H9 (cell line): ENCODE measurements at regions not wholly inside any gene's neighbourhood (a gene's known extent, or its start where the extent isn't known, plus 50 kb on each side); places are given as distances from the start of the nearest gene placed in this dataset.

Experiments
- DNase-seq: peaks from one replicate; pipeline ENCODE4 v3.0.0-alpha.2; 2017
- H2AFZ ChIP-seq: one replicate; pipeline ENCODE4 v1.6.1; 2013; ENCODE audit warnings: mild to moderate bottlenecking, low read length, control low read depth, moderate library complexity
- H2AK5ac ChIP-seq: 2 replicates; pipeline ENCODE4 v1.6.1; 2013; ENCODE audit warnings: low read length, control low read depth, mixed read lengths; ENCODE audit not compliant: insufficient read length
- H2BK120ac ChIP-seq: one replicate; pipeline ENCODE4 v1.6.1; 2013; ENCODE audit warnings: low read depth, mild to moderate bottlenecking, low read length, control low read depth, inconsistent platforms; ENCODE audit not compliant: poor library complexity, severe bottlenecking
- H2BK12ac ChIP-seq: 2 replicates; pipeline ENCODE4 v1.6.1; 2013; ENCODE audit warnings: low read length, control low read depth, mixed read lengths, low read depth; ENCODE audit not compliant: insufficient read length
- H2BK15ac ChIP-seq: 2 replicates; pipeline ENCODE4 v1.6.1; 2013; ENCODE audit warnings: low read depth, low read length, control low read depth
- H2BK20ac ChIP-seq: one replicate; pipeline ENCODE4 v1.6.1; 2013; ENCODE audit warnings: low read depth, mild to moderate bottlenecking, low read length, control low read depth, inconsistent platforms; ENCODE audit not compliant: poor library complexity, severe bottlenecking
- H2BK5ac ChIP-seq: 2 replicates; pipeline ENCODE4 v1.6.1; 2013; ENCODE audit warnings: low read length, control low read depth, mixed read lengths; ENCODE audit not compliant: insufficient read length
- H3K14ac ChIP-seq: 2 replicates; pipeline ENCODE4 v1.6.1; 2013; ENCODE audit warnings: low read length, control low read depth; ENCODE audit not compliant: insufficient read depth
- H3K18ac ChIP-seq: 2 replicates; pipeline ENCODE4 v1.6.1; 2013; ENCODE audit warnings: low read depth, mild to moderate bottlenecking, mixed read lengths, low read length, control low read depth; ENCODE audit not compliant: insufficient read length
- H3K23ac ChIP-seq: 2 replicates; pipeline ENCODE4 v1.6.1; 2013; ENCODE audit warnings: low read length, control low read depth, mixed read lengths, low read depth; ENCODE audit not compliant: insufficient read length
- H3K23me2 ChIP-seq: 2 replicates; pipeline ENCODE4 v1.6.1; 2013; ENCODE audit warnings: low read depth, mild to moderate bottlenecking, mixed read lengths, low read length, control low read depth; ENCODE audit not compliant: insufficient read length, poor library complexity, severe bottlenecking
- H3K27ac ChIP-seq: 2 replicates; pipeline ENCODE4 v1.5.1; 2013; ENCODE audit warnings: low read length, control low read depth, mixed read lengths, low read depth; ENCODE audit not compliant: insufficient read length
- H3K27me3 ChIP-seq: 2 replicates; pipeline ENCODE4 v1.6.1; 2013; ENCODE audit warnings: low read length, control low read depth, inconsistent platforms; ENCODE audit not compliant: insufficient read depth
- H3K4ac ChIP-seq: 2 replicates; pipeline ENCODE4 v1.6.1; 2013; ENCODE audit warnings: low read depth, mild to moderate bottlenecking, control low read depth, inconsistent platforms, low read length, moderate library complexity
- H3K4me1 ChIP-seq: 2 replicates; pipeline ENCODE4 v1.6.1; 2013; ENCODE audit warnings: low read length, control low read depth, inconsistent platforms; ENCODE audit not compliant: insufficient read depth
- H3K4me2 ChIP-seq: 2 replicates; pipeline ENCODE4 v1.6.1; 2013; ENCODE audit warnings: low read length, control low read depth, mixed read lengths; ENCODE audit not compliant: insufficient read length, insufficient read depth
- H3K56ac ChIP-seq: 2 replicates; pipeline ENCODE4 v1.6.1; 2013; ENCODE audit warnings: low read depth, mild to moderate bottlenecking, mixed read lengths, low read length, control low read depth; ENCODE audit not compliant: insufficient read length
- H3K79me1 ChIP-seq: 2 replicates; pipeline ENCODE4 v1.6.1; 2013; ENCODE audit warnings: low read depth, mild to moderate bottlenecking, moderate library complexity, low read length, control low read depth, inconsistent platforms; ENCODE audit not compliant: insufficient read depth, poor library complexity, severe bottlenecking
- H3K79me2 ChIP-seq: 2 replicates; pipeline ENCODE4 v1.6.1; 2013; ENCODE audit warnings: low read length, control low read depth, inconsistent platforms; ENCODE audit not compliant: insufficient read depth
- H3K9ac ChIP-seq: 2 replicates; pipeline ENCODE4 v1.6.1; 2013; ENCODE audit warnings: low read length, control low read depth, mixed read lengths; ENCODE audit not compliant: insufficient read length; ENCODE audit errors: extremely low read depth
- H3K9me3 ChIP-seq: one replicate; pipeline ENCODE4 v1.6.1; 2013; ENCODE audit warnings: low read depth, low read length, inconsistent platforms; ENCODE audit not compliant: control insufficient read depth
- H3T11ph ChIP-seq: one replicate; pipeline ENCODE4 v1.6.1; 2013; ENCODE audit warnings: mild to moderate bottlenecking, low read length, control low read depth, inconsistent platforms
- H4K20me1 ChIP-seq: one replicate; pipeline ENCODE4 v1.6.1; 2013; ENCODE audit not compliant: control insufficient read depth, insufficient read length, insufficient read depth
- H4K5ac ChIP-seq: 2 replicates; pipeline ENCODE4 v1.6.1; 2013; ENCODE audit warnings: low read depth, mild to moderate bottlenecking, mixed read lengths, low read length, control low read depth; ENCODE audit not compliant: insufficient read length
- H4K8ac ChIP-seq: replicated peaks from 2 replicates; pipeline ENCODE4 v1.6.1; 2013; ENCODE audit warnings: low read length, control low read depth, mixed read lengths, low read depth; ENCODE audit not compliant: insufficient read length
- H4K91ac ChIP-seq: 2 replicates; pipeline ENCODE4 v1.6.1; 2013; ENCODE audit warnings: low read depth, mild to moderate bottlenecking, moderate library complexity, mixed read lengths, low read length, control low read depth; ENCODE audit not compliant: insufficient read length
- H3K27ac Mint-ChIP-seq, 3 experiments: 2 replicates in 2 of 3; 3 replicates in 1 of 3; pipeline ENCODE4 v1.8.0; 2020 to 2021; ENCODE audit warnings: mixed read lengths in 3 of 3, mild to moderate bottlenecking in 1 of 3, moderate library complexity in 1 of 3
- H3K27me3 Mint-ChIP-seq: 2 replicates; pipeline ENCODE4 v1.8.0; 2021; ENCODE audit warnings: low read depth, mild to moderate bottlenecking, moderate library complexity, mixed read lengths
- H3K36me3 Mint-ChIP-seq, 3 experiments: 2 replicates in 2 of 3; 3 replicates in 1 of 3; pipeline ENCODE4 v1.8.0; 2020 to 2021; ENCODE audit warnings: low read depth in 3 of 3, mixed read lengths in 3 of 3; ENCODE audit not compliant: insufficient read depth in 1 of 3
- H3K4me1 Mint-ChIP-seq, 2 experiments: 2 replicates each; pipeline ENCODE4 v1.8.0; 2020; ENCODE audit warnings: mixed read lengths in 2 of 2
- H3K4me3 Mint-ChIP-seq, 2 experiments: 2 replicates in 1 of 2; 3 replicates in 1 of 2; pipeline ENCODE4 v1.8.0; 2020 to 2021; ENCODE audit warnings: mild to moderate bottlenecking in 2 of 2, mixed read lengths in 2 of 2, moderate library complexity in 1 of 2
- H3K9me3 Mint-ChIP-seq, 2 experiments: 2 replicates in 1 of 2; 3 replicates in 1 of 2; pipeline ENCODE4 v1.8.0; 2020; ENCODE audit warnings: mild to moderate bottlenecking in 2 of 2, mixed read lengths in 2 of 2, moderate library complexity in 1 of 2
- WGBS: extraction: QIAGEN DNeasy Blood & Tissue Kit; methylation state at CpG from one replicate; pipeline ENCODE4 v1.1.7; 2013; ENCODE audit warnings: missing lambda C conversion rate, low lambda C conversion rate, mixed read lengths; ENCODE audit not compliant: insufficient read length; ENCODE audit errors: extremely low coverage; 5-methylcytosine and 5-hydroxymethylcytosine counted together
- TF ChIP-seq, protein P1 (sequence below): fragments of 200-600 bp; sonication (generic); conservative IDR thresholded peaks from 3 replicates; pipeline ENCODE4 v1.8.0; 2021; ENCODE audit warnings: antibody characterized with exemption, mild to moderate bottlenecking

DNA sequence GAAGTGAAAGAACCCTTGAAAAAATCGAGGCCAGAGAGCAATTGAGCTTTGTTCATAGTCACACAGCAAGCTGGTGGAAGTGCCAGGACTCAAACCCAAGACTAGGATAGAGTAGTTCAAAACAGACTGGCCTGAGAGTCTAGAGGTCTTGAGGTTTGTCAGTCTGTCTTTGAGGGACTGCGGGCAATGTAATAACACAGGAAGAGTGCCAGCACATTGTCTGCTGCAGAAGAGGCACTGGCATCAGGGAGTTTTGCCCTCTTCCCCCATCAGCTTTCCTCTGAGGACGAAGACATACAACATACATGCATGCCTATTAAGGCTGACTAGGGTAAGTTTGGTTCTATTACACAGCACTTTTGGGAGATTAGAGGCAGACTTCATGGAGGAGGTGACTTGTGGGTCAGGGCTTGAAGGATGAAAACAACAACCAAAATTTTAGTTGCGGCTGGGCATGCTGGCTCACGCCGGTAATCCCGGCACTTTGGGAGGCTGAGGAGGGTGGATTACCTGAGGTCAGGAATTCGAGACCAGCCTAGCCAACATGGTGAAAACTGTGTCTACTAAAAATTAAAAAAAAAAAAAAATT lies 64.1 kb upstream of the LAS1L start:
- TF ChIP-seq, protein P1, sequence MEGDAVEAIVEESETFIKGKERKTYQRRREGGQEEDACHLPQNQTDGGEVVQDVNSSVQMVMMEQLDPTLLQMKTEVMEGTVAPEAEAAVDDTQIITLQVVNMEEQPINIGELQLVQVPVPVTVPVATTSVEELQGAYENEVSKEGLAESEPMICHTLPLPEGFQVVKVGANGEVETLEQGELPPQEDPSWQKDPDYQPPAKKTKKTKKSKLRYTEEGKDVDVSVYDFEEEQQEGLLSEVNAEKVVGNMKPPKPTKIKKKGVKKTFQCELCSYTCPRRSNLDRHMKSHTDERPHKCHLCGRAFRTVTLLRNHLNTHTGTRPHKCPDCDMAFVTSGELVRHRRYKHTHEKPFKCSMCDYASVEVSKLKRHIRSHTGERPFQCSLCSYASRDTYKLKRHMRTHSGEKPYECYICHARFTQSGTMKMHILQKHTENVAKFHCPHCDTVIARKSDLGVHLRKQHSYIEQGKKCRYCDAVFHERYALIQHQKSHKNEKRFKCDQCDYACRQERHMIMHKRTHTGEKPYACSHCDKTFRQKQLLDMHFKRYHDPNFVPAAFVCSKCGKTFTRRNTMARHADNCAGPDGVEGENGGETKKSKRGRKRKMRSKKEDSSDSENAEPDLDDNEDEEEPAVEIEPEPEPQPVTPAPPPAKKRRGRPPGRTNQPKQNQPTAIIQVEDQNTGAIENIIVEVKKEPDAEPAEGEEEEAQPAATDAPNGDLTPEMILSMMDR, result no peak
- Histone ChIP-seq H4K5ac (no peak overlapping the region), H2AK5ac (no peak overlapping the region), H3K18ac (no peak overlapping the region), H3T11ph (no peak overlapping the region), H2BK12ac (no peak overlapping the region), H3K14ac (no peak overlapping the region), H3K23me2 (no peaks in the 10 kb centered on the region), H3K23ac (no peak overlapping the region), H3K4me1 (no peaks in the 10 kb centered on the region), H2BK5ac (no peak overlapping the region), H3K56ac (no peak overlapping the region), H2BK20ac (no peak overlapping the region), H2AFZ (no peak overlapping the region), H4K8ac (no peak overlapping the region), H3K4ac (no peak overlapping the region), H3K9ac (no peak overlapping the region), H2BK15ac (no peak overlapping the region), H3K27me3 (no peaks in the 10 kb centered on the region), H3K27ac (no peak overlapping the region), H2BK120ac (no peak overlapping the region), H4K20me1 (no peaks in the 10 kb centered on the region), H3K9me3 (peaks cover 47% of the 10 kb centered on the region), H3K79me1 (no peaks in the 10 kb centered on the region), H3K79me2 (no peaks in the 10 kb centered on the region), H4K91ac (no peak overlapping the region), H3K4me2 (no peak overlapping the region)
- no peak for DNase-seq
- Mint-ChIP-seq H3K9me3 (peaks cover 60 to 65% of the 10 kb centered on the region in 2 experiments), H3K4me1 (peaks cover 3 to 7% of the 10 kb centered on the region in 2 experiments; a peak in 2 of 4 replicates), H3K36me3 (no peaks in the 10 kb centered on the region; a peak in 2 of 7 replicates), H3K27ac (no peak overlapping the region), H3K27me3 (peaks cover 7% of the 10 kb centered on the region; the same call in 1 of the 2 replicates), H3K4me3 (no peak overlapping the region)
- no CpG with 5 or more reads among the region's 8 CpGs for WGBS
